HEK293 (cell line): ENCODE measurements at regions not wholly inside any gene's neighbourhood (a gene's known extent, or its start where the extent isn't known, plus 50 kb on each side); places are given as distances from the start of the nearest gene placed in this dataset.

Experiments
- BCL11B ChIP-seq: fragments of 450-650 bp; formaldehyde crosslinking; IDR thresholded peaks from 2 replicates; pipeline ENCODE4 v1.5.1; 2016; ENCODE audit warnings: low read depth, missing biosample characterization, missing genetic modification characterization
- KLF16 ChIP-seq: fragments of 450-650 bp; formaldehyde crosslinking; IDR thresholded peaks from 2 replicates; pipeline ENCODE4 v1.5.1; 2017; ENCODE audit warnings: missing biosample characterization, missing genetic modification characterization
- ZBTB17 ChIP-seq: fragments of 450-650 bp; formaldehyde crosslinking; IDR thresholded peaks from 2 replicates; pipeline ENCODE4 v1.5.1; 2016; ENCODE audit warnings: missing biosample characterization, missing genetic modification characterization
- ZNF274 ChIP-seq, 2 experiments: fragments of 200-500 bp in 1 of 2; fragments of 450-650 bp in 1 of 2; sonication (Bioruptor generic) in 1 of 2; formaldehyde crosslinking in 1 of 2; IDR thresholded peaks; 2 replicates each; pipeline versions ENCODE4 v1.5.1 to v1.6.1; 2014 to 2016; ENCODE audit warnings: borderline replicate concordance in 1 of 2, inconsistent platforms in 1 of 2, low read length in 1 of 2, missing biosample characterization in 1 of 2, missing genetic modification characterization in 1 of 2
- ZNF292 ChIP-seq: fragments of 450-650 bp; formaldehyde crosslinking; IDR thresholded peaks from 2 replicates; pipeline ENCODE4 v1.5.1; 2016; ENCODE audit warnings: low read depth, missing biosample characterization, missing genetic modification characterization, borderline replicate concordance
- ZNF561 ChIP-seq: fragments of 450-650 bp; IDR thresholded peaks from 2 replicates; pipeline ENCODE4 v1.5.1; 2018; ENCODE audit warnings: missing biosample characterization, missing genetic modification characterization, borderline replicate concordance
- ZNF610 ChIP-seq: fragments of 450-650 bp; formaldehyde crosslinking; IDR thresholded peaks from 2 replicates; pipeline ENCODE4 v1.5.1; 2016; ENCODE audit warnings: missing biosample characterization, missing genetic modification characterization, borderline replicate concordance
- TF ChIP-seq, protein P1 (sequence below): fragments of 450-650 bp; IDR thresholded peaks from 2 replicates; pipeline ENCODE4 v1.5.1; 2018; ENCODE audit warnings: missing biosample characterization, missing genetic modification characterization
- TF ChIP-seq, protein P2 (sequence below): fragments of 450-650 bp; formaldehyde crosslinking; IDR thresholded peaks from 2 replicates; pipeline ENCODE4 v1.5.1; 2016; ENCODE audit warnings: missing biosample characterization, missing genetic modification characterization
- TF ChIP-seq, protein P3 (sequence below): fragments of 450-650 bp; formaldehyde crosslinking; IDR thresholded peaks from 2 replicates; pipeline ENCODE4 v1.5.1; 2017; ENCODE audit warnings: missing biosample characterization, missing genetic modification characterization

DNA sequence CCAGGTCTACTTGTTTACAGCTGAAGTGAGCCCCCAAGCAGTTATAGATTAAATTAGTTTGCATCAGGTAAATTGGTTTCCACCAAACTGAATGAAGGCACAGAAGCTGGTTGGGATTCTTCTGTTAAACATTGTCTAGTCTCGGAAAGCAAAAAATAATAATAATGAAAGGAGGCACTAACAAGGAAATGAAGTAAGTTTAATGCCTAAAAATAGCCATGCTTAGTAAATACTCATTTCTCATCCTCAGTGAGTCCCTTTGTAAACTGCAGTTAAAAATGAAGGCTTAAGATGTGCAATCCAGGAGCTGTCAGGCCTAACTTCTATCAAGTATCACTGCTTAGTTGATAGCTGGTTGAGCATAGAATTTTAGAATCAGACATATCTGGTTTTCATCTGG lies 113.5 kb downstream of the BTG1 start:
- TF ChIP-seq BCL11B (no peak), KLF16 (tag by site-specific recombination) (no peak), ZNF610 (tag by site-specific recombination) (no peak), ZNF561 (tag by site-specific recombination) (no peak), ZNF274 (IDR thresholded peaks at IDR 0.05; ENCODE audit: low read length) (no peak), ZNF274 (tag by site-specific recombination; IDR thresholded peaks at IDR 0.05; ENCODE audit: borderline replicate concordance) (no peak), ZNF292 (tag by site-specific recombination) (no peak), ZBTB17 (no peak)
- TF ChIP-seq, protein P1, sequence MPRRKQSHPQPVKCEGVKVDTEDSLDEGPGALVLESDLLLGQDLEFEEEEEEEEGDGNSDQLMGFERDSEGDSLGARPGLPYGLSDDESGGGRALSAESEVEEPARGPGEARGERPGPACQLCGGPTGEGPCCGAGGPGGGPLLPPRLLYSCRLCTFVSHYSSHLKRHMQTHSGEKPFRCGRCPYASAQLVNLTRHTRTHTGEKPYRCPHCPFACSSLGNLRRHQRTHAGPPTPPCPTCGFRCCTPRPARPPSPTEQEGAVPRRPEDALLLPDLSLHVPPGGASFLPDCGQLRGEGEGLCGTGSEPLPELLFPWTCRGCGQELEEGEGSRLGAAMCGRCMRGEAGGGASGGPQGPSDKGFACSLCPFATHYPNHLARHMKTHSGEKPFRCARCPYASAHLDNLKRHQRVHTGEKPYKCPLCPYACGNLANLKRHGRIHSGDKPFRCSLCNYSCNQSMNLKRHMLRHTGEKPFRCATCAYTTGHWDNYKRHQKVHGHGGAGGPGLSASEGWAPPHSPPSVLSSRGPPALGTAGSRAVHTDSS (tag by site-specific recombination): no peak
- TF ChIP-seq, protein P2, sequence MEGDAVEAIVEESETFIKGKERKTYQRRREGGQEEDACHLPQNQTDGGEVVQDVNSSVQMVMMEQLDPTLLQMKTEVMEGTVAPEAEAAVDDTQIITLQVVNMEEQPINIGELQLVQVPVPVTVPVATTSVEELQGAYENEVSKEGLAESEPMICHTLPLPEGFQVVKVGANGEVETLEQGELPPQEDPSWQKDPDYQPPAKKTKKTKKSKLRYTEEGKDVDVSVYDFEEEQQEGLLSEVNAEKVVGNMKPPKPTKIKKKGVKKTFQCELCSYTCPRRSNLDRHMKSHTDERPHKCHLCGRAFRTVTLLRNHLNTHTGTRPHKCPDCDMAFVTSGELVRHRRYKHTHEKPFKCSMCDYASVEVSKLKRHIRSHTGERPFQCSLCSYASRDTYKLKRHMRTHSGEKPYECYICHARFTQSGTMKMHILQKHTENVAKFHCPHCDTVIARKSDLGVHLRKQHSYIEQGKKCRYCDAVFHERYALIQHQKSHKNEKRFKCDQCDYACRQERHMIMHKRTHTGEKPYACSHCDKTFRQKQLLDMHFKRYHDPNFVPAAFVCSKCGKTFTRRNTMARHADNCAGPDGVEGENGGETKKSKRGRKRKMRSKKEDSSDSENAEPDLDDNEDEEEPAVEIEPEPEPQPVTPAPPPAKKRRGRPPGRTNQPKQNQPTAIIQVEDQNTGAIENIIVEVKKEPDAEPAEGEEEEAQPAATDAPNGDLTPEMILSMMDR (tag by site-specific recombination): no peak
- TF ChIP-seq, protein P3, sequence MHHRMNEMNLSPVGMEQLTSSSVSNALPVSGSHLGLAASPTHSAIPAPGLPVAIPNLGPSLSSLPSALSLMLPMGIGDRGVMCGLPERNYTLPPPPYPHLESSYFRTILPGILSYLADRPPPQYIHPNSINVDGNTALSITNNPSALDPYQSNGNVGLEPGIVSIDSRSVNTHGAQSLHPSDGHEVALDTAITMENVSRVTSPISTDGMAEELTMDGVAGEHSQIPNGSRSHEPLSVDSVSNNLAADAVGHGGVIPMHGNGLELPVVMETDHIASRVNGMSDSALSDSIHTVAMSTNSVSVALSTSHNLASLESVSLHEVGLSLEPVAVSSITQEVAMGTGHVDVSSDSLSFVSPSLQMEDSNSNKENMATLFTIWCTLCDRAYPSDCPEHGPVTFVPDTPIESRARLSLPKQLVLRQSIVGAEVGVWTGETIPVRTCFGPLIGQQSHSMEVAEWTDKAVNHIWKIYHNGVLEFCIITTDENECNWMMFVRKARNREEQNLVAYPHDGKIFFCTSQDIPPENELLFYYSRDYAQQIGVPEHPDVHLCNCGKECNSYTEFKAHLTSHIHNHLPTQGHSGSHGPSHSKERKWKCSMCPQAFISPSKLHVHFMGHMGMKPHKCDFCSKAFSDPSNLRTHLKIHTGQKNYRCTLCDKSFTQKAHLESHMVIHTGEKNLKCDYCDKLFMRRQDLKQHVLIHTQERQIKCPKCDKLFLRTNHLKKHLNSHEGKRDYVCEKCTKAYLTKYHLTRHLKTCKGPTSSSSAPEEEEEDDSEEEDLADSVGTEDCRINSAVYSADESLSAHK (tag by site-specific recombination): no peak
